GM23338 (cell line): ENCODE measurements at regions not wholly inside any gene's neighbourhood (a gene's known extent, or its start where the extent isn't known, plus 50 kb on each side); places are given as distances from the start of the nearest gene placed in this dataset.
"Not testable (repeated sequence)": the region's sequence is repeated elsewhere in the genome, so short reads cannot be mapped to it uniquely, and the experiment has no call there.

Experiments
- ATAC-seq: fragments of 200-7000 bp; cut with Tn5 transposase; 3 replicates; pipeline ENCODE4 v1.9.1; 2020
- DNase-seq: peaks from one replicate; pipeline ENCODE4 v3.0.0-alpha.2; 2015; ENCODE audit warnings: low spot score
- H2AFZ ChIP-seq: fragments of 200-600 bp; sonication (generic); 2 replicates; pipeline ENCODE4 v1.8.0; 2016; ENCODE audit warnings: antibody characterized with exemption, mild to moderate bottlenecking, moderate library complexity
- H3F3A ChIP-seq: fragments of 200-600 bp; sonication (generic); replicated peaks from 2 replicates; pipeline ENCODE4 v1.8.0; 2017; ENCODE audit warnings: antibody characterized with exemption, mixed run types, low read depth
- H3K27ac ChIP-seq: fragments of 200-600 bp; sonication (generic); 2 replicates; pipeline ENCODE4 v1.6.1; 2016; ENCODE audit warnings: low read depth
- H3K27me3 ChIP-seq: fragments of 200-600 bp; sonication (generic); 2 replicates; pipeline ENCODE4 v1.8.0; 2016; ENCODE audit warnings: mild to moderate bottlenecking, mixed run types, moderate library complexity; ENCODE audit not compliant: insufficient read depth
- H3K36me3 ChIP-seq: fragments of 200-600 bp; sonication (generic); 2 replicates; pipeline ENCODE4 v1.8.0; 2016; ENCODE audit warnings: mild to moderate bottlenecking; ENCODE audit not compliant: insufficient read depth
- H3K4me1 ChIP-seq: fragments of 200-600 bp; sonication (generic); 2 replicates; pipeline ENCODE4 v1.8.0; 2016; ENCODE audit warnings: mild to moderate bottlenecking, moderate library complexity; ENCODE audit not compliant: insufficient read depth
- H3K4me2 ChIP-seq: fragments of 200-600 bp; sonication (generic); 2 replicates; pipeline ENCODE4 v1.7.1; 2017; ENCODE audit warnings: mixed run types
- H3K4me3 ChIP-seq: fragments of 200-600 bp; sonication (generic); 2 replicates; pipeline ENCODE4 v1.6.1; 2016; ENCODE audit warnings: mixed run types
- H3K79me2 ChIP-seq: fragments of 200-600 bp; sonication (generic); replicated peaks from 2 replicates; pipeline ENCODE4 v1.8.0; 2017; ENCODE audit warnings: mild to moderate bottlenecking; ENCODE audit not compliant: insufficient read depth
- H3K9me2 ChIP-seq: fragments of 200-600 bp; sonication (generic); 2 replicates; pipeline ENCODE4 v1.8.0; 2017; ENCODE audit not compliant: insufficient read depth
- H4K20me1 ChIP-seq: fragments of 200-600 bp; sonication (generic); replicated peaks from 2 replicates; pipeline ENCODE4 v1.8.0; 2017; ENCODE audit warnings: mild to moderate bottlenecking; ENCODE audit not compliant: insufficient read depth
- H3K27ac Mint-ChIP-seq: 2 replicates; pipeline ENCODE4 v1.8.0; 2020; ENCODE audit warnings: inconsistent platforms, mild to moderate bottlenecking, moderate library complexity, mixed read lengths
- H3K27me3 Mint-ChIP-seq: 3 replicates; pipeline ENCODE4 v1.8.0; 2022; ENCODE audit warnings: low read depth, mild to moderate bottlenecking, moderate library complexity, mixed read lengths, inconsistent platforms; ENCODE audit not compliant: insufficient read depth, poor library complexity
- H3K36me3 Mint-ChIP-seq: 3 replicates; pipeline ENCODE4 v1.8.0; 2021; ENCODE audit warnings: low read depth, mild to moderate bottlenecking, inconsistent platforms, moderate library complexity, mixed read lengths
- H3K4me1 Mint-ChIP-seq: 3 replicates; pipeline ENCODE4 v1.8.0; 2020; ENCODE audit warnings: mild to moderate bottlenecking, inconsistent platforms, mixed read lengths
- H3K4me3 Mint-ChIP-seq: 3 replicates; pipeline ENCODE4 v1.8.0; 2021; ENCODE audit warnings: moderate library complexity, mild to moderate bottlenecking, inconsistent platforms, mixed read lengths
- H3K9me3 Mint-ChIP-seq: 3 replicates; pipeline ENCODE4 v1.8.0; 2020; ENCODE audit warnings: moderate library complexity, mild to moderate bottlenecking, inconsistent platforms, mixed read lengths
- CREB1 ChIP-seq: fragments of 250-450 bp; sonication (Bioruptor Pico); IDR thresholded peaks from 2 replicates; pipeline ENCODE4 v1.5.0; 2020; ENCODE audit warnings: low read depth, mild to moderate bottlenecking, moderate library complexity
- EZH2 ChIP-seq: fragments of 200-600 bp; sonication (generic); IDR thresholded peaks from one replicate; pipeline ENCODE4 v1.8.0; 2017; ENCODE audit warnings: antibody characterized with exemption, mild to moderate bottlenecking, low read depth; ENCODE audit not compliant: unreplicated experiment
- JUNB ChIP-seq: IDR thresholded peaks from one replicate; pipeline ENCODE4 v1.6.1; 2016; ENCODE audit warnings: antibody characterized with exemption; ENCODE audit not compliant: unreplicated experiment
- POLR2AphosphoS5 ChIP-seq: IDR thresholded peaks from 2 replicates; pipeline ENCODE4 v1.6.1; 2016; ENCODE audit warnings: antibody characterized with exemption, low read depth
- STAT1 ChIP-seq: IDR thresholded peaks from one replicate; pipeline ENCODE4 v1.6.1; 2016; ENCODE audit warnings: antibody characterized with exemption; ENCODE audit not compliant: unreplicated experiment
- ZNF114 ChIP-seq: fragments of 250-450 bp; sonication (Bioruptor Pico); IDR thresholded peaks from 2 replicates; pipeline ENCODE4 v1.5.0; 2020; ENCODE audit warnings: mild to moderate bottlenecking, moderate library complexity
- ZNF331 ChIP-seq: fragments of 250-450 bp; sonication (Bioruptor Pico); IDR thresholded peaks from 2 replicates; pipeline ENCODE4 v1.5.0; 2020; ENCODE audit warnings: low read depth, mild to moderate bottlenecking, moderate library complexity
- TF ChIP-seq, protein P1 (sequence below), 2 experiments: fragments of 200-600 bp in 1 of 2; sonication (generic) in 1 of 2; conservative IDR thresholded peaks; 2 replicates each; pipeline versions ENCODE4 v1.5.1 to v1.6.1; 2016 to 2017; ENCODE audit warnings: antibody characterized with exemption in 2 of 2, low read depth in 2 of 2, mild to moderate bottlenecking in 2 of 2, moderate library complexity in 1 of 2
- TF ChIP-seq, protein P2 (sequence below): IDR thresholded peaks from one replicate; pipeline ENCODE4 v1.6.1; 2018; ENCODE audit warnings: antibody characterized with exemption; ENCODE audit not compliant: unreplicated experiment

DNA sequence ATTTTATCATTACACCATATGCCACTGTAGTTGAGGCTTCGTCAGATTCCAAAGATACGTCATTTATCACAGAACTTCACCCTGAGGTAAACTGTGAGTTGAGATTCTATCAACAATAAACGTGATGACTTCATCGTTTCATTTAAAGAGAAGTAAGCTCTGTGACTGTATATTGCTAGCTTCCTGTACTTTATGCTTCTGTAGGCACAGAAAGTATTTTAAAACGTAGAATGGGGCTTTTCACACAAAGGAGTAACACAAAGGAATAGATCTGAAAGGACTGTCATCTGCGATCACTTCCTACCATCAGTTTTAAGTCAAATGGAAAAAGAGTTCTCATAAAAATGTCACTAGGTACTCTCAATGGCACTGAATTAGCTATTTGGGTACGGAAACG, 234.4 kb upstream of the MCHR2 start:
- peaks cover 2% of the 10 kb centered on the region for H3K27me3 Mint-ChIP-seq
- Histone ChIP-seq H3K4me2 (peak overlapping the region; percentile 75), H3K4me1 (peaks cover 13% of the 10 kb centered on the region), H3K79me2 (no peaks in the 10 kb centered on the region), H3K36me3 (peaks cover 3% of the 10 kb centered on the region; the same call in 1 of the 2 replicates), H2AFZ (peak overlapping the region; percentile 98), H3F3A (no peaks in the 10 kb centered on the region), H3K9me2 (no peaks in the 10 kb centered on the region), H4K20me1 (no peaks in the 10 kb centered on the region), H3K27me3 (no peaks in the 10 kb centered on the region), H3K4me3 (peak overlapping the region; percentile 52), H3K27ac (no peak overlapping the region)
- H3K4me1 Mint-ChIP-seq: peaks cover 35% of the 10 kb centered on the region
- no peaks in the 10 kb centered on the region; the same call in 2 of the 3 replicates for H3K9me3 Mint-ChIP-seq
- ATAC-seq (no peak), DNase-seq (no peak)
- H3K27ac Mint-ChIP-seq: no peak overlapping the region
- no peak for TF ChIP-seq POLR2AphosphoS5
- TF ChIP-seq, protein P1, sequence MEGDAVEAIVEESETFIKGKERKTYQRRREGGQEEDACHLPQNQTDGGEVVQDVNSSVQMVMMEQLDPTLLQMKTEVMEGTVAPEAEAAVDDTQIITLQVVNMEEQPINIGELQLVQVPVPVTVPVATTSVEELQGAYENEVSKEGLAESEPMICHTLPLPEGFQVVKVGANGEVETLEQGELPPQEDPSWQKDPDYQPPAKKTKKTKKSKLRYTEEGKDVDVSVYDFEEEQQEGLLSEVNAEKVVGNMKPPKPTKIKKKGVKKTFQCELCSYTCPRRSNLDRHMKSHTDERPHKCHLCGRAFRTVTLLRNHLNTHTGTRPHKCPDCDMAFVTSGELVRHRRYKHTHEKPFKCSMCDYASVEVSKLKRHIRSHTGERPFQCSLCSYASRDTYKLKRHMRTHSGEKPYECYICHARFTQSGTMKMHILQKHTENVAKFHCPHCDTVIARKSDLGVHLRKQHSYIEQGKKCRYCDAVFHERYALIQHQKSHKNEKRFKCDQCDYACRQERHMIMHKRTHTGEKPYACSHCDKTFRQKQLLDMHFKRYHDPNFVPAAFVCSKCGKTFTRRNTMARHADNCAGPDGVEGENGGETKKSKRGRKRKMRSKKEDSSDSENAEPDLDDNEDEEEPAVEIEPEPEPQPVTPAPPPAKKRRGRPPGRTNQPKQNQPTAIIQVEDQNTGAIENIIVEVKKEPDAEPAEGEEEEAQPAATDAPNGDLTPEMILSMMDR (conservative IDR thresholded peaks at IDR 0.05; ENCODE audit: low read depth in 2 of 2): 0 out of 4 replicates have a peak, but pooled peaks of 1 of the 2 experiments have one; percentile 18
- H3K36me3 Mint-ChIP-seq: no peaks in the 10 kb centered on the region
- peak overlapping the region; percentile 70 for H3K4me3 Mint-ChIP-seq

DNA sequence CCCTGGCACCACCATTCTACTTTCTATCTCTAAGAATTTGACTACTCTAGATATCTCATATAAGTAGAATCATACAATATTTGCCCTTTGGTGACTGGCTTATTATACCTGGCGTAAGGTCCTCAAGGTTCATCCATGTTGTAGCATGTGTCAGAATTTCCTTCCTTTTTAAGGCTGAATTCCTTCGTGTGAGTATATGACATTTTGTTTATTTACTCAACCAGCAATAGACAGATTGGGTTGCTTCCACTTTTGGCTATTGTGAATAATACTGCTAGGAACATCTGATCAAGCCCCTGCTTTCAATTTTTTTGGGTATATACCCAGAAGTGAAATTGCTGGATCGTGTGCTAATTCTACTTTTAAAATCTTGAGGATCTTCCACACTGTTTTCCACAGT, 232.8 kb upstream of the MCHR2 start:
- no peaks in the 10 kb centered on the region; the same call in 2 of the 3 replicates for H3K9me3 Mint-ChIP-seq
- ATAC-seq (no peak), DNase-seq (no peak)
- no peak overlapping the region for H3K4me2 ChIP-seq
- peaks cover 2% of the 10 kb centered on the region for H3K27me3 Mint-ChIP-seq
- no peak overlapping the region for H3K4me3 Mint-ChIP-seq
- no peaks in the 10 kb centered on the region for H4K20me1 ChIP-seq
- peaks cover 23% of the 10 kb centered on the region for H3K4me1 Mint-ChIP-seq
- no peak overlapping the region for H3K27ac Mint-ChIP-seq
- no peak overlapping the region for H2AFZ ChIP-seq
- H3K27ac ChIP-seq: no peak overlapping the region
- no peaks in the 10 kb centered on the region for H3F3A ChIP-seq
- peaks cover 9% of the 10 kb centered on the region for H3K4me1 ChIP-seq
- peaks cover 3% of the 10 kb centered on the region; the same call in 1 of the 2 replicates for H3K36me3 ChIP-seq
- no peak overlapping the region for H3K4me3 ChIP-seq
- no peaks in the 10 kb centered on the region for H3K9me2 ChIP-seq
- no peaks in the 10 kb centered on the region for H3K79me2 ChIP-seq
- TF ChIP-seq CREB1 (CRISPR knock-in tag) (no peak), JUNB (no peak), ZNF331 (no peak), ZNF114 (CRISPR knock-in tag) (no peak), EZH2 (no peak), STAT1 (no peak)
- TF ChIP-seq, protein P2, sequence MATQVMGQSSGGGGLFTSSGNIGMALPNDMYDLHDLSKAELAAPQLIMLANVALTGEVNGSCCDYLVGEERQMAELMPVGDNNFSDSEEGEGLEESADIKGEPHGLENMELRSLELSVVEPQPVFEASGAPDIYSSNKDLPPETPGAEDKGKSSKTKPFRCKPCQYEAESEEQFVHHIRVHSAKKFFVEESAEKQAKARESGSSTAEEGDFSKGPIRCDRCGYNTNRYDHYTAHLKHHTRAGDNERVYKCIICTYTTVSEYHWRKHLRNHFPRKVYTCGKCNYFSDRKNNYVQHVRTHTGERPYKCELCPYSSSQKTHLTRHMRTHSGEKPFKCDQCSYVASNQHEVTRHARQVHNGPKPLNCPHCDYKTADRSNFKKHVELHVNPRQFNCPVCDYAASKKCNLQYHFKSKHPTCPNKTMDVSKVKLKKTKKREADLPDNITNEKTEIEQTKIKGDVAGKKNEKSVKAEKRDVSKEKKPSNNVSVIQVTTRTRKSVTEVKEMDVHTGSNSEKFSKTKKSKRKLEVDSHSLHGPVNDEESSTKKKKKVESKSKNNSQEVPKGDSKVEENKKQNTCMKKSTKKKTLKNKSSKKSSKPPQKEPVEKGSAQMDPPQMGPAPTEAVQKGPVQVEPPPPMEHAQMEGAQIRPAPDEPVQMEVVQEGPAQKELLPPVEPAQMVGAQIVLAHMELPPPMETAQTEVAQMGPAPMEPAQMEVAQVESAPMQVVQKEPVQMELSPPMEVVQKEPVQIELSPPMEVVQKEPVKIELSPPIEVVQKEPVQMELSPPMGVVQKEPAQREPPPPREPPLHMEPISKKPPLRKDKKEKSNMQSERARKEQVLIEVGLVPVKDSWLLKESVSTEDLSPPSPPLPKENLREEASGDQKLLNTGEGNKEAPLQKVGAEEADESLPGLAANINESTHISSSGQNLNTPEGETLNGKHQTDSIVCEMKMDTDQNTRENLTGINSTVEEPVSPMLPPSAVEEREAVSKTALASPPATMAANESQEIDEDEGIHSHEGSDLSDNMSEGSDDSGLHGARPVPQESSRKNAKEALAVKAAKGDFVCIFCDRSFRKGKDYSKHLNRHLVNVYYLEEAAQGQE: no peak
- no peaks in the 10 kb centered on the region for H3K27me3 ChIP-seq
- H3K36me3 Mint-ChIP-seq: no peaks in the 10 kb centered on the region

DNA sequence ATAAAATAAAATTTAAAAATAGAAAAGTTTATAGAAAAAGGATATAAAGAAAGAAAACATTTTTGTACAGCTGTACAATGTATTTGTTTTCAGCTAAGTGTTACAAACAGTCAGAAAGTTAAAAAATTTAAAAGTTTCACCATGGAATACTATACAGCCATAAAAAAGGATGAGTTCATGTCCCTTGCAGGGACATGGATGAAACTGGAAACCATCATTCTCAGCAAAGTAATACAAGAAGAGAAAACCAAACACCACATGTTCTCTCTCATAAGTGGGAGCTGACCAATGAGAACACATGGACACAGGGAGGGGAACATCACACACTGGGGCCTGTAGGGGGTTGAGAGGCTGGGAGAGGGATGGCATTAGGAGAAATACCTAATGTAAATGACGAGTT, 229.9 kb upstream of the MCHR2 start:
- ATAC-seq, H3K27ac Mint-ChIP-seq, H3K36me3 Mint-ChIP-seq: not testable (repeated sequence)

More for the DNA sequence above, 229.9 kb upstream of the MCHR2 start:
- not testable (repeated sequence) for H3K4me1 Mint-ChIP-seq, H3K4me1 ChIP-seq, H3K9me3 Mint-ChIP-seq, DNase-seq, H3F3A ChIP-seq, H3K27me3 ChIP-seq, H4K20me1 ChIP-seq, H3K27me3 Mint-ChIP-seq, H3K9me2 ChIP-seq, H3K36me3 ChIP-seq, H3K4me3 ChIP-seq, H3K79me2 ChIP-seq, H3K4me3 Mint-ChIP-seq, H2AFZ ChIP-seq, H3K4me2 ChIP-seq, H3K27ac ChIP-seq
